Tibial artery (tissue), 4 donors: ENCODE measurements at regions not wholly inside any gene's neighbourhood (a gene's known extent, or its start where the extent isn't known, plus 50 kb on each side); places are given as distances from the start of the nearest gene placed in this dataset.

Source experiments
- DNase-seq, 2 donors: peaks; one replicate each; pipeline ENCODE4 v3.0.0-alpha.2; 2019
- H3K27ac ChIP-seq, 2 donors: fragments of 200-600 bp; sonication (generic) in 1 of 2; 1 replicate in 1 of 2; 2 replicates in 1 of 2; pipeline ENCODE4 v1.5.1; 2018 to 2019; ENCODE audit warnings: mild to moderate bottlenecking in 1 of 2
- H3K27me3 ChIP-seq, 2 donors: fragments of 200-600 bp; sonication (generic) in 1 of 2; one replicate each; pipeline versions ENCODE4 v1.5.1 to v1.6.0; 2016 to 2019
- H3K36me3 ChIP-seq, 3 donors: fragments of 200-600 bp; sonication (generic) in 2 of 3; one replicate each; pipeline ENCODE4 v1.5.1; 2016 to 2019; ENCODE audit warnings: mild to moderate bottlenecking in 2 of 3
- H3K4me1 ChIP-seq, 4 donors: fragments of 200-600 bp; sonication (generic) in 2 of 4; 1 replicate in 3 of 4; 2 replicates in 1 of 4; pipeline ENCODE4 v1.5.1; 2016 to 2019
- H3K4me3 ChIP-seq, 2 donors: fragments of 200-600 bp; sonication (generic) in 1 of 2; 1 replicate in 1 of 2; 2 replicates in 1 of 2; pipeline ENCODE4 v1.5.1; 2018 to 2019; ENCODE audit warnings: mild to moderate bottlenecking in 2 of 2
- H3K9me3 ChIP-seq, 3 donors: fragments of 200-600 bp; sonication (generic) in 1 of 3; one replicate each; pipeline ENCODE4 v1.5.1; 2016 to 2019
- CTCF ChIP-seq, 2 experiments: fragments of 200-600 bp in 1 of 2; fragments of 450-650 bp in 1 of 2; IDR thresholded peaks; one replicate each; pipeline ENCODE4 v1.5.1; 2017 to 2019; ENCODE audit warnings: antibody characterized with exemption in 2 of 2, mild to moderate bottlenecking in 1 of 2, moderate library complexity in 1 of 2
- intact Hi-C: fragments of 100-400 bp; cut with DNase I; formaldehyde crosslinking; loops from one replicate; pipeline ENCODE4 v1.15.0; 2023; ENCODE audit warnings: low total_unique reads

- H3K4me1 ChIP-seq: no peaks in the 10 kb centered on the region
- no peak for DNase-seq
- H3K4me3 ChIP-seq: no peak overlapping the region
- intact Hi-C loops: no loop called here
- no peak for TF ChIP-seq CTCF (IDR thresholded peaks at IDR 0.05)
- H3K27me3 ChIP-seq: no peaks in the 10 kb centered on the region
- H3K9me3 ChIP-seq: no peaks in the 10 kb centered on the region
- no peaks in the 10 kb centered on the region for H3K36me3 ChIP-seq
- H3K27ac ChIP-seq: no peak overlapping the region
Measured at GRCh38 chr12:59873136-59873535, 277.3 kb downstream of the SLC16A7 start.

GRCh38 chr12:59874781-59875180 lies 279.0 kb downstream of the SLC16A7 start:
- intact Hi-C loops: no loop called here
- H3K4me3 ChIP-seq: no peak overlapping the region
- no peaks in the 10 kb centered on the region for H3K36me3 ChIP-seq
- TF ChIP-seq CTCF (IDR thresholded peaks at IDR 0.05): no peak
- no peaks in the 10 kb centered on the region for H3K4me1 ChIP-seq
- H3K27me3 ChIP-seq: no peaks in the 10 kb centered on the region
- H3K27ac ChIP-seq: no peak overlapping the region
- DNase-seq: no peak
- no peaks in the 10 kb centered on the region for H3K9me3 ChIP-seq

DNA sequence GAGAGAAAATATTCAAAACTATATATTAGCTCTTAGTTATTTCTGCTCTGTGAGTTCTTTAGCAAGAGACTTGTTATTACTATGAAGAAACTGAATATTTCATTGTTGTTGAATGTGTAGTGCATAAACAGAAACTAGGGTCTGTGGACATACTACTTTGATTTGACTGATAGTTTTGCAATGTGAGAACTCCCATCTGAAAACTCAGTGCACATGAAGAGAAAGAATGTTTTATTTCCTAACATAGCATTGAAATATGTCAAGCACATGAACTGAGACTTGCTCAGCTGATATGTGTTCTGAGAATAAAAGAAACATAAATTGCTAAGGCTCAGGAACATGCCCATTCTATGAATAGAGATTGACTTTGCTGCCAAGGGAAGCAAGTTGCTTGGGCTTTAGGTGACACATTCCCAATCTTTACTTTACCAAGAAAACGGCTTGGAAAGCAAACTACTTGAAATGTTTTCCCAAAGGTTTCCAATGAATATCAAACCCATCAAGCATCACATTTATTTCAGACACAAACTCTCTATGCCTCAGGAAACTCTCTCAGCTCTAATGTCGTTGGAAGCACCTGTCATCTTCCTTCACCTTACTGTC lies 290.4 kb downstream of the SLC16A7 start:
- intact Hi-C loops: no loop called here
- DNase-seq: no peak

GRCh38 chr12:59887178-59887577 lies 291.3 kb downstream of the SLC16A7 start:
- Histone ChIP-seq H3K9me3 (no peaks in the 10 kb centered on the region), H3K27ac (no peak overlapping the region), H3K27me3 (no peaks in the 10 kb centered on the region), H3K4me1 (no peaks in the 10 kb centered on the region), H3K36me3 (no peaks in the 10 kb centered on the region), H3K4me3 (no peak overlapping the region)
- no peak for TF ChIP-seq CTCF (IDR thresholded peaks at IDR 0.05)
- intact Hi-C loops: no loop called here
- DNase-seq: no peak

More for the DNA sequence above, 290.4 kb downstream of the SLC16A7 start:
- Histone ChIP-seq H3K27me3 (no peaks in the 10 kb centered on the region), H3K36me3 (no peaks in the 10 kb centered on the region), H3K9me3 (no peaks in the 10 kb centered on the region), H3K4me1 (no peaks in the 10 kb centered on the region), H3K4me3 (no peak overlapping the region), H3K27ac (no peak overlapping the region)
- no peak for TF ChIP-seq CTCF (IDR thresholded peaks at IDR 0.05)

DNA sequence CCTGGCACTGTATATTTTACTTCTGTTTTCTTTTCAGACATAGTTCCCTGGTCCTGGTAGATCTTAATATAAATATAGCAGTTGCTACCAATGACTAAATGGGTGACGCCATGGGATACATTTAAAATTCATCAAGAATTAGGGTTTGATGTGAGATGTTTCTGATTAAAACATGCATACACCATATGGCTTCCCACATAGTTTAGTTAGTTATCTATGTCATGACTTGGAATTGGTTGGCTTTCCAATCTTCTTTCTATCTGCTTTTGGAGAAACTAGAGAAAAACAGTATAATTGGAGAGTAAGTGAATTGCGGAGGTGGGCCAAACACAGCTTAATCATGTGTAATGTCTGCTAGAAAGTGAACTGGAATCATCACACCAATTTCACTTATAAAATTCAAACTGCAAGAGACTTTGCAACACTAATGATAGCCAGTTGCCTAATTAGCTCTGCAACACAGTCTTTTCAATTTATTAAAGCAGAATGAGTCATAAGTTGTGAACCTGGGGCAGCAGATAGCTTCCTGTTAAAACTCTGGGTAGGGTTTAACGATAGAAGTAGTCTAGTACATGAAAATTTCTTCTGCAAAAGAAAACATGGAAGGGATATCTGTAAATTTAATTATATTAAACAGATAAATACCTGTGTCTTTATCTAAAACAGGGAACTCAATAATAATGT lies 295.2 kb downstream of the SLC16A7 start:
- no peaks in the 10 kb centered on the region for H3K9me3 ChIP-seq
- intact Hi-C loops: no loop called here
- H3K4me3 ChIP-seq: no peak overlapping the region
- H3K4me1 ChIP-seq: no peaks in the 10 kb centered on the region
- no peaks in the 10 kb centered on the region for H3K27me3 ChIP-seq
- DNase-seq: no peak
- H3K27ac ChIP-seq: no peak overlapping the region
- TF ChIP-seq CTCF (IDR thresholded peaks at IDR 0.05): no peak
- H3K36me3 ChIP-seq: no peaks in the 10 kb centered on the region
